IMR-90 (cell line): ENCODE measurements at regions not wholly inside any gene's neighbourhood (a gene's known extent, or its start where the extent isn't known, plus 50 kb on each side); places are given as distances from the start of the nearest gene placed in this dataset.

Source experiments
- ATAC-seq: fragments of 200-7000 bp; cut with Tn5 transposase; 2 replicates; pipeline ENCODE4 v1.9.1; 2020; ENCODE audit warnings: low read depth, mild to moderate bottlenecking, moderate library complexity
- BruUV-seq: library from RNA; stranded (reverse); fragments of 400-500 nt; replicated peaks from 2 replicates; lab custom pipeline; 2021; lab: Mats Ljungman, UMichigan
- CTCF ChIA-PET: fragments of 300-600 bp; formaldehyde crosslinking; extraction: SDS; loops from one replicate; lab custom pipeline; 2021; ENCODE audit warnings: antibody characterized with exemption; lab: Yijun Ruan, JAX
- POLR2A ChIA-PET: fragments of 300-600 bp; sonication (Branson Sonifier 250); formaldehyde crosslinking; loops from one replicate; lab custom pipeline; 2022; ENCODE audit warnings: antibody characterized with exemption; ENCODE audit not compliant: unreplicated experiment; lab: Charles Lee
- DNase-seq: peaks from one replicate; pipeline ENCODE4 v3.0.0; 2013
- H2AFZ ChIP-seq: replicated peaks from 2 replicates; pipeline ENCODE3; 2013; ENCODE audit warnings: low read length, mild to moderate bottlenecking; ENCODE audit not compliant: poor library complexity
- H2AK5ac ChIP-seq: 2 replicates; pipeline ENCODE4 v1.6.1; 2013; ENCODE audit warnings: low read depth, low read length, inconsistent platforms
- H2AK9ac ChIP-seq: replicated peaks from 2 replicates; pipeline ENCODE3; 2013; ENCODE audit warnings: mild to moderate bottlenecking, low read depth, low read length, moderate library complexity; ENCODE audit not compliant: poor library complexity
- H2BK120ac ChIP-seq: 2 replicates; pipeline ENCODE4 v1.6.1; 2013; ENCODE audit warnings: low read depth, low read length, inconsistent platforms
- H2BK15ac ChIP-seq: 3 replicates; pipeline ENCODE4 v1.6.1; 2013; ENCODE audit warnings: low read depth, low read length, inconsistent platforms
- H2BK20ac ChIP-seq: 2 replicates; pipeline ENCODE4 v1.6.1; 2013; ENCODE audit warnings: low read depth, mild to moderate bottlenecking, inconsistent platforms, low read length, moderate library complexity
- H2BK5ac ChIP-seq: 2 replicates; pipeline ENCODE4 v1.6.1; 2013; ENCODE audit warnings: mild to moderate bottlenecking, low read depth, low read length, inconsistent platforms; ENCODE audit not compliant: poor library complexity, severe bottlenecking
- H3K14ac ChIP-seq: replicated peaks from 2 replicates; pipeline ENCODE4 v1.6.1; 2013; ENCODE audit warnings: low read depth, low read length, inconsistent platforms
- H3K18ac ChIP-seq: 2 replicates; pipeline ENCODE4 v1.6.1; 2013; ENCODE audit warnings: low read depth, low read length, control low read depth
- H3K23ac ChIP-seq: 2 replicates; pipeline ENCODE4 v1.6.1; 2013; ENCODE audit warnings: low read depth, low read length, inconsistent platforms
- H3K27ac ChIP-seq: 2 replicates; pipeline ENCODE4 v1.5.1; 2013; ENCODE audit warnings: mild to moderate bottlenecking, control low read depth, low read length; ENCODE audit not compliant: insufficient read depth
- H3K27me3 ChIP-seq: 2 replicates; pipeline ENCODE4 v1.6.1; 2013; ENCODE audit warnings: low read length; ENCODE audit not compliant: control insufficient read depth, insufficient read depth
- H3K36me3 ChIP-seq: 2 replicates; pipeline ENCODE4 v1.6.1; 2013; ENCODE audit warnings: low read length, mixed read lengths; ENCODE audit not compliant: control insufficient read depth, insufficient read depth
- H3K4ac ChIP-seq: 2 replicates; pipeline ENCODE4 v1.6.1; 2013; ENCODE audit warnings: low read depth, low read length, inconsistent platforms
- H3K4me1 ChIP-seq: 2 replicates; pipeline ENCODE4 v1.6.1; 2013; ENCODE audit warnings: low read length, mixed read lengths; ENCODE audit not compliant: control insufficient read depth, insufficient read depth
- H3K4me2 ChIP-seq: 2 replicates; pipeline ENCODE4 v1.6.1; 2013; ENCODE audit warnings: low read depth, mild to moderate bottlenecking, control low read depth, low read length, moderate library complexity
- H3K4me3 ChIP-seq: 2 replicates; pipeline ENCODE4 v1.5.1; 2013; ENCODE audit warnings: low read depth, mild to moderate bottlenecking, control low read depth, low read length, moderate library complexity; ENCODE audit not compliant: insufficient read depth
- H3K56ac ChIP-seq: 2 replicates; pipeline ENCODE4 v1.6.1; 2013; ENCODE audit warnings: low read length, inconsistent platforms; ENCODE audit not compliant: insufficient read depth; ENCODE audit errors: extremely low read depth
- H3K79me1 ChIP-seq, 2 experiments: 2 replicates each; pipeline ENCODE4 v1.6.1; 2013; ENCODE audit warnings: low read length in 2 of 2, inconsistent platforms in 1 of 2, low read depth in 1 of 2
- H3K9ac ChIP-seq: 2 replicates; pipeline ENCODE4 v1.6.1; 2013; ENCODE audit warnings: low read depth, low read length, control low read depth
- H3K9me1 ChIP-seq: 2 replicates; pipeline ENCODE4 v1.6.1; 2013; ENCODE audit warnings: low read length, inconsistent platforms; ENCODE audit not compliant: insufficient read depth
- H3K9me3 ChIP-seq: 2 replicates; pipeline ENCODE4 v1.6.1; 2013; ENCODE audit warnings: low read length; ENCODE audit not compliant: control insufficient read depth, insufficient read depth
- H4K20me1 ChIP-seq: 2 replicates; pipeline ENCODE4 v1.6.1; 2013; ENCODE audit warnings: low read length, inconsistent platforms; ENCODE audit not compliant: insufficient read depth
- H4K5ac ChIP-seq: 2 replicates; pipeline ENCODE4 v1.6.1; 2013; ENCODE audit warnings: mild to moderate bottlenecking, low read depth, low read length, control low read depth
- H4K8ac ChIP-seq, 2 experiments: 2 replicates each; pipeline ENCODE4 v1.6.1; 2013; ENCODE audit warnings: low read depth in 2 of 2, low read length in 2 of 2, control low read depth in 1 of 2, inconsistent platforms in 1 of 2
- H4K91ac ChIP-seq: 2 replicates; pipeline ENCODE4 v1.6.1; 2013; ENCODE audit warnings: low read depth, low read length, inconsistent platforms; ENCODE audit not compliant: insufficient read depth
- CHD1 ChIP-seq: IDR thresholded peaks from 2 replicates; pipeline ENCODE4 v1.6.1; 2012; ENCODE audit warnings: low read depth, low read length, improper control_type of control experiment
- MAZ ChIP-seq: IDR thresholded peaks from 2 replicates; pipeline ENCODE4 v1.6.1; 2012; ENCODE audit warnings: low read depth, mild to moderate bottlenecking, low read length, improper control_type of control experiment, moderate library complexity, borderline replicate concordance
- MXI1 ChIP-seq: IDR thresholded peaks from 2 replicates; pipeline ENCODE4 v1.6.1; 2012; ENCODE audit warnings: low read depth, mild to moderate bottlenecking, low read length, moderate library complexity, borderline replicate concordance
- NFE2L2 ChIP-seq: fragments of 150-350 bp; IDR thresholded peaks from 2 replicates; pipeline ENCODE4 v1.6.1; 2016; ENCODE audit warnings: low read depth, mild to moderate bottlenecking, low read length
- RAD21 ChIP-seq: IDR thresholded peaks from 2 replicates; pipeline ENCODE4 v1.6.1; 2012; ENCODE audit warnings: low read length, improper control_type of control experiment
- SMC3 ChIP-seq: fragments of 150-350 bp; IDR thresholded peaks from 2 replicates; pipeline ENCODE4 v1.6.1; 2016; ENCODE audit warnings: low read depth, mild to moderate bottlenecking, antibody characterized with exemption, low read length, moderate library complexity
- WGBS, 2 experiments: methylation state at CpG; one replicate each; pipeline versions ENCODE4 v1.1.5 to v1.1.7; 2013; ENCODE audit warnings: missing lambda C conversion rate in 2 of 2; ENCODE audit not compliant: insufficient read length in 1 of 2; ENCODE audit errors: extremely low coverage in 2 of 2; 5-methylcytosine and 5-hydroxymethylcytosine counted together
- dilution Hi-C: fragments of 300-500 bp; cut with HindIII; formaldehyde crosslinking; loops from one replicate; pipeline ENCODE4 v1.14.3; 2018; ENCODE audit warnings: low sequenced_read_pairs; ENCODE audit not compliant: unreplicated experiment
- in situ Hi-C: fragments of 300-500 bp; cut with MboI; formaldehyde crosslinking; loops from 3 replicates; pipeline ENCODE4 v1.14.3; 2019; ENCODE audit warnings: low sequenced_read_pairs, inconsistent platforms, mixed read lengths
- intact Hi-C: fragments of 100-400 bp; cut with micrococcal nuclease; formaldehyde crosslinking; loops from 2 replicates; pipeline ENCODE4 v1.10.0; 2022
- TF ChIP-seq, protein P1 (sequence below): fragments of 150-350 bp; IDR thresholded peaks from 2 replicates; pipeline ENCODE4 v1.6.1; 2017; ENCODE audit warnings: mild to moderate bottlenecking, antibody characterized with exemption, low read length, low read depth

DNA sequence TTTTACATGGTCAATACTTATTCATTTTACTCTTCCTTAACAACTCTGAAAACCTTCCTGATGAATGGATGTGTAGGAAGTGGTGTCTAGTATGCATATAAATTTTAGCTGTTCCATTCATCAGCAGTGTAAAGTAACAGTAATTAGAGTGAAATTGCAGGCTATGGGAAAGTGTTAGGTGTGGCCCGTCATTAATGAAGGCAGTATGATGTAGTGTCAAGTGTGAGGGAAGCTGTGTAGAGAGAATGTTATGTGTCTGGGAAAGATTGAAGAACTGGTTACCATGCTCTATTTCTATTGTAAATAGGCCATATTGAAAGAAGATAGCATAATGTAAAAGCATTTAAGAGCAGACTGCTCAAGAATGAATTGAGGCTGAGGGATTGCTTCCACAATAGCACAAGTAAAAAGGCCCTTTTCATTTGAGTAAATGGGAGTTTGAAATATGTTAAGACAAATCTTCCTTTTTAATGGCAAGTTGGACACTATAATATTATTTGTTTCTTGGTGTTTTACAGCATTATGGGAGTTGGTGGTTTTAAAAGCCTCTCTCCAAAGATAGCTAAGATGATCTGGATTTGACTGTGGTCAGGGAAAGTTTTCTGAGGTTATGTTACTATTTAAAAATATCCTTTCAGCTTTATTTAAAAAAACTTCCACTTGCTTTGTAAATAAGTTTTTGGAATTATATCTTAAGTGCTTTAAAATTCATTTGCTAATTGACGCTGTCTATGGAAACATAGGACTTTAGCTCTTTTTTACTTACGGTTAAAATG, 401.0 kb upstream of the ZEB2 start:
- Histone ChIP-seq H3K9me3 (no peaks in the 10 kb centered on the region), H3K9ac (no peak overlapping the region), H4K91ac (no peak overlapping the region), H2BK20ac (no peak overlapping the region), H3K18ac (no peak overlapping the region), H3K23ac (no peak overlapping the region), H4K8ac (no peak overlapping the region), H4K20me1 (no peaks in the 10 kb centered on the region), H3K4ac (no peak overlapping the region), H2AK5ac (no peak overlapping the region), H2BK15ac (no peak overlapping the region), H4K5ac (no peak overlapping the region), H3K56ac (no peak overlapping the region), H3K36me3 (no peaks in the 10 kb centered on the region), H2AK9ac (no peak overlapping the region), H3K79me1 (no peaks in the 10 kb centered on the region), H3K27me3 (no peaks in the 10 kb centered on the region), H2BK120ac (no peak overlapping the region), H3K9me1 (no peaks in the 10 kb centered on the region), H3K4me2 (no peak overlapping the region), H2AFZ (no peak overlapping the region), H2BK5ac (no peak overlapping the region), H3K14ac (no peak overlapping the region), H3K27ac (no peak overlapping the region), H3K4me1 (no peaks in the 10 kb centered on the region), H3K4me3 (no peak overlapping the region)
- intact Hi-C loops (no loop called here), dilution Hi-C loops (no loop called here), in situ Hi-C loops (no loop called here)
- ATAC-seq = no peak
- BruUV-seq = no TSS peak
- POLR2A ChIA-PET = no interaction called here
- no peak for DNase-seq
- TF ChIP-seq, protein P1, sequence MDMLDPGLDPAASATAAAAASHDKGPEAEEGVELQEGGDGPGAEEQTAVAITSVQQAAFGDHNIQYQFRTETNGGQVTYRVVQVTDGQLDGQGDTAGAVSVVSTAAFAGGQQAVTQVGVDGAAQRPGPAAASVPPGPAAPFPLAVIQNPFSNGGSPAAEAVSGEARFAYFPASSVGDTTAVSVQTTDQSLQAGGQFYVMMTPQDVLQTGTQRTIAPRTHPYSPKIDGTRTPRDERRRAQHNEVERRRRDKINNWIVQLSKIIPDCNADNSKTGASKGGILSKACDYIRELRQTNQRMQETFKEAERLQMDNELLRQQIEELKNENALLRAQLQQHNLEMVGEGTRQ = no peak
- TF ChIP-seq CHD1 = no peak
- TF ChIP-seq NFE2L2 = no peak
- no peak for TF ChIP-seq RAD21
- no peak for TF ChIP-seq MAZ
- TF ChIP-seq MXI1 = no peak
- no peak for TF ChIP-seq SMC3
- WGBS, 2 experiments = no CpG with 5 or more reads among the region's 3 CpGs
- CTCF ChIA-PET = no interaction called here
